ENCODE measurements at regions not wholly inside any gene's neighbourhood (a gene's known extent, or its start where the extent isn't known, plus 50 kb on each side); places are given as distances from the start of the nearest gene placed in this dataset.

GRCh38 chr12:27382924-27383323, 50.3 kb downstream of the BMAL2 start:
- DNase-seq: no peak

- peak; percentile 53 to 83 for DNase-seq
Observed at GRCh38 chr12:27383429-27384260, 51.0 kb downstream of the BMAL2 start.

DNA sequence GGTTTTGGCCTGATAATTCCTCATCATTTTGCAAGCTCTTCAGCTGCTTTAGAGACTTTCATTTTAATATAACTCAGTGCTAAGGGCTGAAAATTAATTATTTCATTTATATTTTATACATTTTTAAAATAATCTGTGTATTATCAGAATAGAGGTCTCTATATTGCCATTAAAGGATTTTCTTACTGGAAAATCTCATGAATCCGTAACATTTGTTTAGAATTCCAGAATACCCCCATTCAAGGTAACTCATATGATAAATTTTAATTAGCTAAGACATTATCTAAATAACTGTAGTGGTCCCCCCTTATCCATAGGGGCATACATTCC, 51.6 kb downstream of the BMAL2 start:
- DNase-seq: no peak

- DNase-seq: no peak
Observed at GRCh38 chr12:27385766-27386564, 53.3 kb downstream of the BMAL2 start.

DNA sequence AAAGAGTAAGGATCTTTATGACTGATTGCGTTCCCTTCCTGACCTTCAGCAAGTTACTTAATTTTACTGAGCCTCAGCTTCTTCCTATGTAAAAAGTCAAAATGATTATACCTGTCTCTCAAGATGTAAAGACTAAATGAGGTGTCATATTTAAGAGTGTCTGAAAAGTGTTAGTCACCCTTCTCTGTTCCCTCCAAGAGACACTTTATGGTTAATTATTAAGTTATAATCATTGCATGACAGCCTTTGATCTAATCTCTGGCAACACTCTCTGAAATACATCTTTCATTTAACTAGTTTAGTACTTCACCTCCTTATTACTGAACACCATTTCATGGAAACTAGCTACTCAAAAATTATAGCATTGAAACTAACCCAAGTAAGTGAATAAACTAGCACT, 54.8 kb downstream of the BMAL2 start:
- DNase-seq: no peak

DNA sequence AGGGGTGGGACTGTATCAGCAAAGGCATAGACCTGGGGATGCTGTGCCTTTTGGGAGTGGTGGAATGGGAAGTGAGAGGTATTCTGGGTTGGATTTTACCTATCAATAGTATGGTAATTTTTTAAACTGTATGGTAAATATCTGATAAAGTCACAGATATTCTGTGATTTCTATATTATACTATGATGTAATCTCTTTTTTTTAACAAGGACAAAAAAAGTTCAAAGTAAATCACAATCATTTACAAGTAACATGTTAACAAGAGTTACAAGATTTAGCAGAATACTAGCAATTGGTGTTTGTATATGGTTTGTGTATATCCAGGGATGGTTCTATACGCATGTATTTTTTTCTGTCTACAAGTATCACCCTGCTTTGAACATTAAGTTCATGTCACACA, 56.0 kb downstream of the BMAL2 start:
- no peak for DNase-seq

GRCh38 chr12:27394676-27395075, 51.9 kb upstream of the SMCO2 start:
- DNase-seq: no peak

GRCh38 chr12:27396216-27396815, 50.2 kb upstream of the SMCO2 start:
- DNase-seq: no peak

Measured in NCI-H526 (cell line).